IPS DF 4.7 (cell line): ENCODE measurements at regions not wholly inside any gene's neighbourhood (a gene's known extent, or its start where the extent isn't known, plus 50 kb on each side); places are given as distances from the start of the nearest gene placed in this dataset.
"Not testable (repeated sequence)": the region's sequence is repeated elsewhere in the genome, so short reads cannot be mapped to it uniquely, and the experiment has no call there.

ENCODE experiments used
- DNase-seq: peaks from one replicate; pipeline ENCODE4 v3.0.0-alpha.2; 2013; ENCODE audit warnings: low spot score; ENCODE audit errors: extremely low read depth

- DNase-seq = no peak
Observed at GRCh38 chr20:11700831-11701230, 216.9 kb upstream of the BTBD3 start.

GRCh38 chr20:11702721-11703518 lies 214.8 kb upstream of the BTBD3 start:
- no peak for DNase-seq

DNA sequence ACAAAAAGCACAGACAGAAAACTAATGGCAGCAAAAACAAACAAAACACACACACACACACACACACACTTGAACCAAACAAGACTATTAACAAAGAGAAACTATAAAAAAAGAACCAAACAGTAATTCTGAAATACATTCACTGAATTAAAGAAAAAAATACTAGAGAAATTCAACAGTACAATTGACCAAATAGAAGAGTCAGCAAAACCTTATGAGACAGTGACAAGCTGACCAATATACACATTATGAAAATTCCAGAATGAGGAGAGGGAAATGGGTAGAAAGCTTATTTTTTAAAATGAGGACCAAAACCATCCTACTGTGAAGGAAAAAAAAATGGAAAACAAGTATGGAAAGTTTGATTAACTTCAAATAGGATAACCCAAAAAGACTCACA lies 212.2 kb upstream of the BTBD3 start:
- no peak for DNase-seq

GRCh38 chr20:11708223-11708622 lies 209.5 kb upstream of the BTBD3 start:
- DNase-seq = not testable (repeated sequence)

DNA sequence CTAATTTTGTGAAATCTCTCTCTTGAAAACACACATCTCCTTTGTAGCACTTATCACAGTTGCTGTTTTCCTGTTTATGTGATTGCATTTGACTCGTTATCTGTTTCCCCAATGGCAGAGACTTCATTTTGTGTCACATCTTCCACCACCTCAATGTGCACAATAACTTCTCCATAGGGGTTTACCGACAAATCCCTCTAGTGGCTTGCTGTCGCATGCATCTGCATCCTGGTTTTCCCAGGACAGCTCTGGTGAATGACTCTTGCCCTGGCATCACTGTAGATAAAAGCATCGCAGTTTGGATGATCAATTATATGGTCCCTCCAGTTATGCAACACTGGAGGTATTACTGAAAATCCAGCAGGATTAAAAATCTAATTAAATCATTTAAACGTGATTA lies 206.5 kb upstream of the BTBD3 start:
- DNase-seq = no peak

GRCh38 chr20:11712639-11713160 lies 205.0 kb upstream of the BTBD3 start:
- DNase-seq = no peak

DNA sequence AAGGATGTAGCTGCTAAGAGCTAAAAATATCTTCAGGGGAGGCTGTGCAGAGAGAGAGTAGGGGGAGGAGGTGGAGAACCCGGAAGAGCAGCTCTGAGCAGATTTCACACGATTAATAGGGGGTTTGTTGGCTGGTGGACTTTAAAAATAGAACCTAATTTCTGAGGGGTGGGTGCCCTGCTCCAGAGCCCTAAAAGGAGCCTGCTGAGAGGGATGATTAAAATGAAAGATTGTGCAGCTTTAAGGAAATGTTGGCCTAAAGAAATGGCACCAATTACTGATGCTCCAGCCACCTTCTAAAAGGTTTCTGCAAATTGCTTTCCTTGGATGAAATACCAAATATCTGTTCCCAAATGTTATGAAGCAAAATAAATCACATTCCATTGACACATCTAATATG lies 202.8 kb upstream of the BTBD3 start:
- no peak for DNase-seq

GRCh38 chr20:11716239-11716944 lies 201.3 kb upstream of the BTBD3 start:
- DNase-seq = peak; percentile 71

GRCh38 chr20:11716945-11717248 lies 200.8 kb upstream of the BTBD3 start:
- DNase-seq = no peak

GRCh38 chr20:11717562-11717961 lies 200.1 kb upstream of the BTBD3 start:
- no peak for DNase-seq

DNA sequence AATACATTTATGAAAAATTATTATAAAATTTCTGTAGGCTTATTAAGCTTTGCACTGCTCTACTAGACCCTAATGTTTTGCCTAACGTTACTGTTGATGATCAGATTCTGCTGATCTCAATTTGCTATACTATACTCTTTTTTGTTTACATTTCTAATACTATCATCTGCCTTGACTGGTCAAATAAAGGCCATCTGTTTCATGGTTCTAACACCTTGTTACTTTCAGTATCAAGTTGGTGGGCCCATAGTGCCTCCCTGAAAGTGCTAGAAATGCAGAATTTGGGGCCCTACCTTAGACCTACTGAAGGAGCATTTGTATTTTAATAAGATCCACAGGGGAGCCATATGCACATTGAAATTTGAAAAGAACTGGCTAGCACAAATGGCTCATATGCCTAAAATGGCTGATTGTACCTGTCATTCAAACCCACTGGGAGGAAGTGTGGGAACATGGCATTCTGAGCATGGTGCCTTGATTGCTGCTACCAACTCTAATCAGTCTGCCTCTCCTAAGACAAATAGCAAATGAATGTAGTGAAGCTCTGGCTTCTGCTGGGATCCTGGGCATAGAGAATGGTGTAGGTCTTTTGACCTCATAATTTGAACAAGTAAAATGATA lies 199.1 kb upstream of the BTBD3 start:
- peak; percentile 41 for DNase-seq

DNA sequence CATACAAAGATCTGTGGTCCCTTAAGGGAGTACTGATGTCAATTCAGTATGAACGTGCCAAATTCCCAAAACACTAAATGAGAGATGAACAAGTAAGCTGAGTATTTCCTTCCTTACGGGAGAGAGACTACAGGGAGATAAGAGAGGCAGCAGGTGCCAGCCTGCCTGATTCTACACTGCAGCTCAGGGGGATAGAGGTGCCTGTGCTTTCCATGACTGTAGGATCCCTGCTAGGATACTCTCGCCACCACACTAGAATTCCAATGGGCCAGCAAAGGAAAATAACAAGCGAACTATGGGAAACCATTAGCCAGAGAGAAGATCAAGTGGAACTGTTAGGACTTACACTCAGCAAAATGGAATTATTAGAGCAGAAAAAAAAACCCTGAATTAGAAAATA lies 198.5 kb upstream of the BTBD3 start:
- peak; percentile 53 for DNase-seq

GRCh38 chr20:11721411-11721810 lies 196.3 kb upstream of the BTBD3 start:
- DNase-seq = no peak

GRCh38 chr20:11724097-11724496 lies 193.6 kb upstream of the BTBD3 start:
- DNase-seq = no peak

DNA sequence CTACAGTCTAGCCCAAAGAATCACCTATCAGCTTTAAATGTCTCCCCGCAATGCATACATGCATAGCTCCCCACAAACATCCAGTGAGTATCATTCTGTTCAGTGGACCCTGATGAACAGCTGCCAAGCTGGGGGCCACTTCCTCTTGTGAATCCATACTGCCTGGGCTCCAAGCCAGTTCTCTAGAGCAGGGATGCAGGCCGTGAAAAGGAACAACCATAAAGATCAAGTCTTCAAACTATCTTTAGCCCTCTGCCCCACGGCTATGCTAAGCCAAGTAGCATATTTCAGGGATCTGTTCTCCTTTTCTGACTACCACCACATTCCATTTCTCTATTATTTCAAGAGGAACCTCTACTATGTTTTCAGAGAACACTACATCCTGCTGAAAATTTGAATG lies 191.7 kb upstream of the BTBD3 start:
- DNase-seq = no peak

DNA sequence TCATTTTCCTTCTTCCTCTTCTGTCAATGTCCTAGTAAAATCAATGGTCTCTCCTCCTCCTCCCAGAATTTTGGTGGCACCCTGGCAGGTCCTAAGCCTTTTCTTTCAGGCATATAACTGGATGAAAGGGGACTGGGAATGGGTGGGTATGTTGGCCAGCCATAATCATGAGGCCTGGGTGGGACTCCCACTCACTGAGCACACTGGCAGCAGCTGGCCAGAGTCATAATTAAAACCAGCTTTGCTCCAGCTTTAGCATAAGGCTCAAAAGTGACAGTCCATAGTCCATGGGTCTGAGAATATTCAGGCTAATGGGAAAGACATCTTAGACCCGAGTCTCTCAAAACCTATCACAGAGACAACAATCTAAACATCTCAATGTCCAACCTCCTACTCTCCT lies 190.0 kb upstream of the BTBD3 start:
- DNase-seq = no peak

GRCh38 chr20:11728937-11729336 lies 188.8 kb upstream of the BTBD3 start:
- no peak for DNase-seq

- no peak for DNase-seq
Observed at GRCh38 chr20:11729806-11730205, 187.9 kb upstream of the BTBD3 start.

GRCh38 chr20:11734431-11734830 lies 183.3 kb upstream of the BTBD3 start:
- DNase-seq = no peak

DNA sequence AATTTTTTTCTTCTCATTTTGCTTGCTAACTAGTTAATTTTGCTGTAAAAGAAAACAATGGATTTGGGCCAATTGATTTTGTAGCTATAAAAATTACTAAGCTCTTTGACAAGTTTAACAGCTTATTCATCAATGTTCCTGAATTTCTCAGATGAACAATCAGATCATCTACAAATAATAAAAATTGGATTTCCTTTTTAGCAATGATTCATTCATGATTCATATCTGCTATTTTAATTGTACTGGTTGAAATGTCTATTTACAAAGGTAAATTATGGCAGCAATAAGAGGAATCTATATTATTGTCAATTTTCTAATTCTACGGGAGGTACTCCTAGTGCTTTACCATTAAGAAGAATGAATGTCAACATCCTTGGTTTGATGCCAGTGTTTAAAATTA lies 178.8 kb upstream of the BTBD3 start:
- DNase-seq = no peak

GRCh38 chr20:11740975-11741374 lies 176.7 kb upstream of the BTBD3 start:
- DNase-seq = no peak

GRCh38 chr20:11745145-11745544 lies 172.5 kb upstream of the BTBD3 start:
- no peak for DNase-seq
